ENCODE measurements at regions not wholly inside any gene's neighbourhood (a gene's known extent, or its start where the extent isn't known, plus 50 kb on each side); places are given as distances from the start of the nearest gene placed in this dataset.

DNA sequence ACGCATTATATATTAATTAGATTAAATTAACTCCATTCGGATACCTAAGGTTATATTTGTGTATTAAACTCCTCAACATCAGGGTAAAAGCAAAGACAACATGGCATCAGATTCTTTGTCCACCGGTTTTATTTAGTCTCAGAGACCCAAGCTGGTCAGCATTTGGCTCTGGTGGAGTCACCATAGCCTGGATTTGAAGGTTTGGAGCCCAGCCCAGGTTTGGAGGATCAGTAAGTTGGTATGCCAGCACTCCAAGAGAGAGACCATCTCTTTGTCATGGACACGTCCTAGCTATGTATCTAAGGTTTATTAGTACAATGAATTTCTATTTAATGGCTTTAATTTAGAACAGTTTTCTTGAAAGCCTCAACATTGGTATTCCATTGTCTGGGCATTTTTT is 328.4 kb upstream of the RBFOX1 start:
- Histone ChIP-seq H3K9me3 (no peaks in the 10 kb centered on the region), H3K27me3 (no peaks in the 10 kb centered on the region), H3K4me1 (no peaks in the 10 kb centered on the region), H3K36me3 (no peaks in the 10 kb centered on the region), H3K27ac (no peak overlapping the region), H3K4me3 (no peak overlapping the region)
- no peak for DNase-seq
- in situ Hi-C loops (cut with MboI; ENCODE audit: low sequenced_read_pairs in 4 of 4) = no loop called here
- TF ChIP-seq POLR2A (IDR thresholded peaks at IDR 0.05) = no peak
- TF ChIP-seq, protein P1, sequence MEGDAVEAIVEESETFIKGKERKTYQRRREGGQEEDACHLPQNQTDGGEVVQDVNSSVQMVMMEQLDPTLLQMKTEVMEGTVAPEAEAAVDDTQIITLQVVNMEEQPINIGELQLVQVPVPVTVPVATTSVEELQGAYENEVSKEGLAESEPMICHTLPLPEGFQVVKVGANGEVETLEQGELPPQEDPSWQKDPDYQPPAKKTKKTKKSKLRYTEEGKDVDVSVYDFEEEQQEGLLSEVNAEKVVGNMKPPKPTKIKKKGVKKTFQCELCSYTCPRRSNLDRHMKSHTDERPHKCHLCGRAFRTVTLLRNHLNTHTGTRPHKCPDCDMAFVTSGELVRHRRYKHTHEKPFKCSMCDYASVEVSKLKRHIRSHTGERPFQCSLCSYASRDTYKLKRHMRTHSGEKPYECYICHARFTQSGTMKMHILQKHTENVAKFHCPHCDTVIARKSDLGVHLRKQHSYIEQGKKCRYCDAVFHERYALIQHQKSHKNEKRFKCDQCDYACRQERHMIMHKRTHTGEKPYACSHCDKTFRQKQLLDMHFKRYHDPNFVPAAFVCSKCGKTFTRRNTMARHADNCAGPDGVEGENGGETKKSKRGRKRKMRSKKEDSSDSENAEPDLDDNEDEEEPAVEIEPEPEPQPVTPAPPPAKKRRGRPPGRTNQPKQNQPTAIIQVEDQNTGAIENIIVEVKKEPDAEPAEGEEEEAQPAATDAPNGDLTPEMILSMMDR (IDR thresholded peaks at IDR 0.05 in 4 of 5, conservative IDR thresholded peaks at IDR 0.05 in 1 of 5) = no peak
- no peak for ATAC-seq
- intact Hi-C loops (cut with DNase I; ENCODE audit: low total_unique reads) = no loop called here

DNA sequence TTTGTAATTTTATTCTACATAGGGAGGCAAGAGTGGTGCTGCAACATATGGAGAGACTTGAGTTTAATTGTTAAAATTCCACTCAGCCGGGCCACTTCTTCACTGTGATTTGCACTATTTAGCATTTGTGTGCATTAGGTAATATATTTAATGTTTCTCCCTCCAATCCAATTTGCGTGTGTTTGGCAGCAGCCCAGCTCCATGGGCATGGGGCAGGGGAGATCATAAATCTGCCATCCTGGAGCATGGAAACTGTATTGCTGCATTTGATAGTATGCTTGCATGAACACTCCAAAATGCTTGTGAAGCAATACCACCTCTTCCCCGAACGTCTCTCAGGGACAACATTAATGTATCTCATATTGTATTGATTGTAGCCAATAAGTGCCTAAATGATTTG is 339.1 kb upstream of the RBFOX1 start:
- no peaks in the 10 kb centered on the region for H3K9me3 ChIP-seq
- no peaks in the 10 kb centered on the region for H3K36me3 ChIP-seq
- no peaks in the 10 kb centered on the region for H3K4me1 ChIP-seq
- ATAC-seq = no peak
- no peak for DNase-seq
- intact Hi-C loops (cut with DNase I; ENCODE audit: low total_unique reads) = no loop called here
- H3K4me3 ChIP-seq = no peak overlapping the region
- no peak overlapping the region for H3K27ac ChIP-seq
- TF ChIP-seq, protein P1 (IDR thresholded peaks at IDR 0.05 in 4 of 5, conservative IDR thresholded peaks at IDR 0.05 in 1 of 5) = no peak
- no peak for TF ChIP-seq POLR2A (IDR thresholded peaks at IDR 0.05)
- H3K27me3 ChIP-seq = peaks cover 0 to 3% (median 0%) of the 10 kb centered on the region in 3 donors
- in situ Hi-C loops (cut with MboI; ENCODE audit: low sequenced_read_pairs in 4 of 4) = no loop called here

DNA sequence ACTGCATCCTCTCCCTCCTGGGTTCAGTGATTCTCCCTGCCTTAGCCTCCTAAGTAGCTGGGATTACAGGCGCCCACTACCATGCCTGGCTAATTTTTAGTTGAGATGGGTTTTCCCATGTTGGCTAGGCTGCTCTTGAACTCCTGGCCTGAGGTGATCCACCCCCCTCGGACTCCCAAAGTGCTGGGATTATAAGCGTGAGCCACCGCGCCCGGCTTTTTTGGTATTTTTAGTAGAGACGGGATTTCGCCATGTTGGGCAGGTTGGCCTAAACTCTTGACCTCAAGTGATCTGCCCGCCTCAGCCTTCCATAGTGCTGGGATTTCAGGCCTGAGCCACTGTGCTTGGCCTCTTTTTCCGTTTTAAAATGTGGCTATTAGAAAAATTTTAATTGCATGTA is 343.8 kb upstream of the RBFOX1 start:
- TF ChIP-seq POLR2A (IDR thresholded peaks at IDR 0.05) = no peak
- TF ChIP-seq, protein P1 (IDR thresholded peaks at IDR 0.05 in 4 of 5, conservative IDR thresholded peaks at IDR 0.05 in 1 of 5) = no peak
- no peak overlapping the region for H3K27ac ChIP-seq
- H3K4me3 ChIP-seq = no peak overlapping the region
- H3K9me3 ChIP-seq = no peaks in the 10 kb centered on the region
- intact Hi-C loops (cut with DNase I; ENCODE audit: low total_unique reads) (no loop called here), in situ Hi-C loops (cut with MboI; ENCODE audit: low sequenced_read_pairs in 4 of 4) (no loop called here)
- no peaks in the 10 kb centered on the region for H3K36me3 ChIP-seq
- H3K4me1 ChIP-seq = no peaks in the 10 kb centered on the region
- peaks cover 0 to 3% (median 0%) of the 10 kb centered on the region in 3 donors for H3K27me3 ChIP-seq
- DNase-seq (no peak), ATAC-seq (no peak)

DNA sequence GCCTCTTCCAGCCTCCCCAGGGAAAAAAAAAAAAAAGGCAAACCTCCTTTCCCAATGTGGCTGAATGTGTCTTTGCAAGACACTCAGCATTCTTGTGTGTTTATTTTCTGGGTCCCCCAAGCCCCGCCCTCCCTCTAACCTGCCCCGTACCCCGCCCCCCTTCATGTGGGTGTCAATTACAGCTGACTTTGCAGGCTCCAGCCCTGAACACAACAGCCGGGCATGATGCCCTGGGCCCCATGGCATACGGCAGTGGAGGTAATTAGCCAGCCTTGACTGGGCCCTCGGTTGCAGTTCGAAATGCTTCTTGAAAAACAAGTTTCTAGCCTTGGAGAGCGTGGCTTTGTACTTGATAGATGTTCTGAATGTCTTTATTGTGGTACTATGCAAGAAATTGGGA is 354.7 kb upstream of the RBFOX1 start:
- DNase-seq (no peak), ATAC-seq (no peak)
- H3K4me1 ChIP-seq = no peaks in the 10 kb centered on the region
- no peak overlapping the region for H3K27ac ChIP-seq
- no peaks in the 10 kb centered on the region for H3K36me3 ChIP-seq
- no peak overlapping the region for H3K4me3 ChIP-seq
- no peaks in the 10 kb centered on the region for H3K9me3 ChIP-seq
- H3K27me3 ChIP-seq = no peaks in the 10 kb centered on the region
- intact Hi-C loops (cut with DNase I; ENCODE audit: low total_unique reads) = no loop called here
- in situ Hi-C loops (cut with MboI; ENCODE audit: low sequenced_read_pairs in 4 of 4) = no loop called here
- TF ChIP-seq, protein P1 (IDR thresholded peaks at IDR 0.05 in 4 of 5, conservative IDR thresholded peaks at IDR 0.05 in 1 of 5) = no peak
- TF ChIP-seq POLR2A (IDR thresholded peaks at IDR 0.05) = no peak

DNA sequence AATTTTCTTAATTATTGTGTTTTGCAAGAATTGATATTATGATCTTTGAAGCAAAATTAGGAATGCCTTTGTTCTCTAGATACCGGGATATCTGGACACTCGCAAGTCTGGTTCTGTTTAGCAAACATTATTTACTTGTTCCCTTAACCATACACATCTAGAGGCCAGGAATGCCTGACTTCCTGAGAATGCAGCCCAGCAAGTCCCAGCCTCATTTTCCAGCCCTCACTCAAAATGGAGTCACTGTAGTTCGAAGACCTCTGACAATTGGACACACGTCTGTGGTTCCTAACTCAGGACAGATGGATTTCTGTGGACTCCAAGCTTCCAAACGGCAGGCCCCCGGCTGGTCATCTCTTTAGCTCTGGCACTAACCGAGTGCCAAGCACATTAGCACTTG is 355.4 kb upstream of the RBFOX1 start:
- H3K4me3 ChIP-seq = no peak overlapping the region
- H3K27me3 ChIP-seq = no peaks in the 10 kb centered on the region
- intact Hi-C loops (cut with DNase I; ENCODE audit: low total_unique reads) (no loop called here), in situ Hi-C loops (cut with MboI; ENCODE audit: low sequenced_read_pairs in 4 of 4) (no loop called here)
- H3K27ac ChIP-seq = no peak overlapping the region
- DNase-seq (no peak), ATAC-seq (no peak)
- no peaks in the 10 kb centered on the region for H3K4me1 ChIP-seq
- no peaks in the 10 kb centered on the region for H3K9me3 ChIP-seq
- H3K36me3 ChIP-seq = no peaks in the 10 kb centered on the region
- no peak for TF ChIP-seq POLR2A (IDR thresholded peaks at IDR 0.05)
- TF ChIP-seq, protein P1 (IDR thresholded peaks at IDR 0.05 in 4 of 5, conservative IDR thresholded peaks at IDR 0.05 in 1 of 5) = no peak
